ENCODE measurements at regions not wholly inside any gene's neighbourhood (a gene's known extent, or its start where the extent isn't known, plus 50 kb on each side); places are given as distances from the start of the nearest gene placed in this dataset.

GRCh38 chr9:89745601-89746376, 141.0 kb downstream of the GADD45G start:
- Histone ChIP-seq H3K9me3 (no peaks in the 10 kb centered on the region), H3K27me3 (ENCODE audit: insufficient read depth) (no peaks in the 10 kb centered on the region), H3K4me2 (no peak overlapping the region), H3K36me3 (replicated peaks in 1 of 2; ENCODE audit: control insufficient read depth in 1 of 2, insufficient read depth in 2 of 2, low read length in 1 of 2) (no peaks in the 10 kb centered on the region), H3K4me3 (ENCODE audit: low read depth in 2 of 2, low read length in 1 of 2) (no peak overlapping the region), H3K4me1 (ENCODE audit: control insufficient read depth in 1 of 2, insufficient read depth in 2 of 2, low read depth in 1 of 2, low read length in 1 of 2) (peaks cover 0 to 81% of the 10 kb centered on the region in 2 experiments; a peak in 1 of 4 replicates), H3K79me2 (ENCODE audit: insufficient read depth) (no peaks in the 10 kb centered on the region), H4K20me1 (ENCODE audit: insufficient read depth) (no peaks in the 10 kb centered on the region), H2AFZ (ENCODE audit: low read depth) (no peak overlapping the region), H3K9ac (no peak overlapping the region), H3K27ac (ENCODE audit: low read depth in 2 of 2, low read length in 1 of 2) (peak overlapping the region in 1 of 2 experiments; percentile 93; a peak in 2 of 4 replicates), H3F3A (replicated peaks; ENCODE audit: insufficient read depth) (no peaks in the 10 kb centered on the region), H3K9me2 (no peaks in the 10 kb centered on the region)
- no CpG with 5 or more reads among the region's 9 CpGs for WGBS (ENCODE audit: low lambda C conversion rate)
- ChIA-PET POLR2A (interaction anchor here (0.5 to 5.3 kb wide), 4 partner anchors 52 to 141 kb away, joined by 3 to 27 read pairs (median 9); partner anchors contain the start of gene GADD45G), CTCF (interaction anchor here (1.3 to 2.1 kb wide), 5 partner anchors 10 to 356 kb away, joined by 3 to 7 read pairs (median 4); no protein-coding TSS in a partner anchor)
- TF ChIP-seq GATA2 (CRISPR knock-in tag; IDR thresholded peaks at IDR 0.05) (peak; percentile 61; the same call in 1 of the 2 replicates), FOXJ3 (CRISPR knock-in tag; IDR thresholded peaks at IDR 0.05) (0 out of 2 replicates have a peak, but pooled peaks have one; percentile 6), JUND (IDR thresholded peaks at IDR 0.05) (no peak)
- DNase-seq = peak; percentile 59

- Histone ChIP-seq H3K9me2 (no peaks in the 10 kb centered on the region), H3K27ac (ENCODE audit: low read depth in 2 of 2, low read length in 1 of 2) (peak overlapping the region in 1 of 2 experiments; percentile 93; a peak in 2 of 4 replicates), H4K20me1 (ENCODE audit: insufficient read depth) (no peaks in the 10 kb centered on the region), H3F3A (replicated peaks; ENCODE audit: insufficient read depth) (no peaks in the 10 kb centered on the region), H3K4me2 (no peak overlapping the region), H3K9me3 (no peaks in the 10 kb centered on the region), H3K9ac (no peak overlapping the region), H3K4me3 (ENCODE audit: low read depth in 2 of 2, low read length in 1 of 2) (no peak overlapping the region), H2AFZ (ENCODE audit: low read depth) (no peak overlapping the region), H3K36me3 (replicated peaks in 1 of 2; ENCODE audit: control insufficient read depth in 1 of 2, insufficient read depth in 2 of 2, low read length in 1 of 2) (no peaks in the 10 kb centered on the region), H3K79me2 (ENCODE audit: insufficient read depth) (no peaks in the 10 kb centered on the region), H3K27me3 (ENCODE audit: insufficient read depth) (no peaks in the 10 kb centered on the region), H3K4me1 (ENCODE audit: control insufficient read depth in 1 of 2, insufficient read depth in 2 of 2, low read depth in 1 of 2, low read length in 1 of 2) (peaks cover 0 to 88% of the 10 kb centered on the region in 2 experiments; a peak in 1 of 4 replicates)
- POLR2A ChIA-PET = interaction anchor here (0.5 to 5.3 kb wide), 5 partner anchors 31 to 141 kb away, joined by 3 to 27 read pairs (median 4); partner anchors contain the start of gene GADD45G
- WGBS (ENCODE audit: low lambda C conversion rate) = 26% methylated on average over 12 of the region's 15 CpGs
- no peak for TF ChIP-seq POLR2AphosphoS5 (IDR thresholded peaks at IDR 0.05; ENCODE audit: low read depth, low read length)
- no peak for TF ChIP-seq ELF1 (IDR thresholded peaks at IDR 0.05)
- TF ChIP-seq PBX3 (IDR thresholded peaks at IDR 0.05) = no peak
- TF ChIP-seq CHD2 (IDR thresholded peaks at IDR 0.05; ENCODE audit: low read length, partially characterized antibody) = peak; percentile 15
- no peak for TF ChIP-seq MAX (IDR thresholded peaks at IDR 0.05; ENCODE audit: low read depth)
- TF ChIP-seq RAD21 (IDR thresholded peaks at IDR 0.05; ENCODE audit: low read length) = no peak
- no peak for TF ChIP-seq USF2 (IDR thresholded peaks at IDR 0.05; ENCODE audit: borderline replicate concordance, low read depth, low read length)
- peak; percentile 57 for TF ChIP-seq RCOR1 (IDR thresholded peaks at IDR 0.05; ENCODE audit: low read length)
- TF ChIP-seq EP300 (IDR thresholded peaks at IDR 0.05; ENCODE audit: borderline replicate concordance in 1 of 2, low read depth in 1 of 2, low read length in 1 of 2) = peak in 1 of 2 experiments; percentile 81; a peak in 1 of 4 replicates
- no peak for TF ChIP-seq FOSL2 (IDR thresholded peaks at IDR 0.05; ENCODE audit: borderline replicate concordance, low read depth)
- no peak for TF ChIP-seq NFIC (IDR thresholded peaks at IDR 0.05; ENCODE audit: borderline replicate concordance)
- TF ChIP-seq YY1 (IDR thresholded peaks at IDR 0.05; ENCODE audit: low read depth) = no peak
- no peak for TF ChIP-seq MEF2A (IDR thresholded peaks at IDR 0.05; ENCODE audit: borderline replicate concordance, low read depth)
- no peak for TF ChIP-seq RXRA (IDR thresholded peaks at IDR 0.05; ENCODE audit: borderline replicate concordance, low read depth)
- no peak for TF ChIP-seq REST (IDR thresholded peaks at IDR 0.05; ENCODE audit: low read depth, low read length)
- no peak for TF ChIP-seq EZH2phosphoT487 (IDR thresholded peaks at IDR 0.05; ENCODE audit: borderline replicate concordance, low read depth)
- TF ChIP-seq FOXJ3 (CRISPR knock-in tag; IDR thresholded peaks at IDR 0.05) = peak; percentile 76
- TF ChIP-seq GATA2 (CRISPR knock-in tag; IDR thresholded peaks at IDR 0.05) = peak; percentile 73
- CTCF ChIA-PET = interaction anchor here (0.9 to 2.1 kb wide), 5 partner anchors 9 to 353 kb away, joined by 3 to 7 read pairs (median 4); no protein-coding TSS in a partner anchor
- peak; percentile 66 for DNase-seq
Measured at GRCh38 chr9:89746385-89747116, 141.7 kb downstream of the GADD45G start.

Measured in SK-N-SH (cell line).